Activated CD8-positive, alpha-beta memory T cell treated with anti-CD3 and anti-CD28 coated beads, Interleukin-2, amount 50 U/mL, for 48 hours (primary cell): ENCODE measurements at regions not wholly inside any gene's neighbourhood (a gene's known extent, or its start where the extent isn't known, plus 50 kb on each side); places are given as distances from the start of the nearest gene placed in this dataset.
A peak's percentile ranks its signal among the peaks of the same experiment; 100 is the strongest.
"Not testable (repeated sequence)": the region's sequence is repeated elsewhere in the genome, so short reads cannot be mapped to it uniquely, and the experiment has no call there.

Experiments used
- DNase-seq: peaks from one replicate; pipeline ENCODE4 v3.0.0-alpha.2; 2020

GRCh38 chr14:61602003-61602732 lies 93.1 kb upstream of the HIF1A start:
- DNase-seq: no peak

- no peak for DNase-seq
Measured at GRCh38 chr14:61602733-61603077, 92.6 kb upstream of the HIF1A start.

- DNase-seq: no peak
Measured at GRCh38 chr14:61603736-61604135, 91.6 kb upstream of the HIF1A start.

DNA sequence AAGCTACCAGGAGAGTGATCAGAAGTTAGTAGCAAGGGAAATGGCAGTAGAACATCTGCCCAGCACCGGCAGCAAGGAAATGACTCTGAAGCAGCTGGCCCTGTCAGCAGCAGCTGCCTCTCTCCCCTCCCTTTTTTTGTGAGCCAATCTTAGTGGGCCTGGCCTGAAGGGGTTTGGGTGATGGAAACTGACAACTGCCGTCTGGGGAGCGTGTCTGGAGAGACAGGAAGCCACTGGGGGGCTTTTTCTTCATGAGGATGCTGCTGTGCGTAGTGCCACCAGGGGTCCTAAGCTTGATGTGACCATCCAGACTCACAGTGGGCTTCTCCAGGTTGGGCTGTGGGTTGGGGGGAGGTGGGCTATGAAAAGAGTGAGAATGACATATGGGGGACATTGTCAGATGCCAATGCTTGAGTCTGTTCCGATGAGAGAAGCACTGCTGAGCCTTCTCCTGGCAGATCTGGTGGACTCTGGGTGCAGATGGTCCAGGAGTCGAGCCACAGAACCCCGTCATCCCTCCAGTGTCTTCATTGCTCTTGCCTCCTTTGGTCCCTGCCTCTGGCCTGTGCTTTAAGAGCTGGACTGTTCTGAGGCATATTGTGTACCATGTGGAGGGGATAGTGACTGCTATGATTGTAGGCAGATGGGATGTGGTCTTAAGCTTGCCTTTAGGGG lies 87.6 kb upstream of the HIF1A start:
- DNase-seq: no peak

GRCh38 chr14:61608245-61609165 lies 86.8 kb upstream of the HIF1A start:
- no peak for DNase-seq

GRCh38 chr14:61609191-61609843 lies 86.0 kb upstream of the HIF1A start:
- no peak for DNase-seq

DNA sequence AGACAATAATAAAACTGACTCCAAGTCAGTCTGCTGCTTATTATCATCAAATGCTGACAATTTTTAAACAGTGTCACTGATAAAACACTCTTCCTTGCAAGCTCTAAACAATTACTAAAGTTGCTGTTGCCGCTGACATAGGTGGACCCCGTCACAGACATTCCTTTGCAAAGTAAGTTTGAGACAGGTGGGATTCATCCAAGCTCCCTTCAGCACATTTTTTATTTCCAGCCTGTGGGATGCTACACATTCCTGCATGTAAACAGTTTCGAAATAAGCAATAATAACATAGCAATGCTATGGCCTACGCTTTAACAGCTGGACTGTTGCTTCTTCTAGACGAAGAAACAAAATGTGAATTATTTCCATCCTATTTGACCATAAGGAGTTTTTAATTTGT lies 85.4 kb upstream of the HIF1A start:
- DNase-seq: no peak

DNA sequence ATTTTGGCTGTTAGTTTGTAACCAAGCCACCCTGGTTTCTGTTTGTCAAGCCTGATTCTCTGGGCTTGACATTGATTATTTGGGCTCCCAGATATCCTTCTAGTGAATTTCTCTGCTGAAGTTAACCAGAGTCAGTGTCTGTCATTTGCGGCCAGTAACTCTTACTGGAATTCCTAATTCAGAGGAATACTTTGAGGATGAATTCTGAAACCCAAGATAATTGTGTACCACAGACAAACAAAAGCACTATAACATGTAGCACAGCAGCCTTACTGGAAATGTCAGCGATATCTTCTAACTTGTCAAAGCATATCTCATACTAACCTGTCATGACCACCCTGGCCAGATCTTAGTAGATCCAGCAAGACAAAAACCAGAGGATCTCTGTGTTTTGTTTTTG lies 84.4 kb upstream of the HIF1A start:
- DNase-seq: no peak

DNA sequence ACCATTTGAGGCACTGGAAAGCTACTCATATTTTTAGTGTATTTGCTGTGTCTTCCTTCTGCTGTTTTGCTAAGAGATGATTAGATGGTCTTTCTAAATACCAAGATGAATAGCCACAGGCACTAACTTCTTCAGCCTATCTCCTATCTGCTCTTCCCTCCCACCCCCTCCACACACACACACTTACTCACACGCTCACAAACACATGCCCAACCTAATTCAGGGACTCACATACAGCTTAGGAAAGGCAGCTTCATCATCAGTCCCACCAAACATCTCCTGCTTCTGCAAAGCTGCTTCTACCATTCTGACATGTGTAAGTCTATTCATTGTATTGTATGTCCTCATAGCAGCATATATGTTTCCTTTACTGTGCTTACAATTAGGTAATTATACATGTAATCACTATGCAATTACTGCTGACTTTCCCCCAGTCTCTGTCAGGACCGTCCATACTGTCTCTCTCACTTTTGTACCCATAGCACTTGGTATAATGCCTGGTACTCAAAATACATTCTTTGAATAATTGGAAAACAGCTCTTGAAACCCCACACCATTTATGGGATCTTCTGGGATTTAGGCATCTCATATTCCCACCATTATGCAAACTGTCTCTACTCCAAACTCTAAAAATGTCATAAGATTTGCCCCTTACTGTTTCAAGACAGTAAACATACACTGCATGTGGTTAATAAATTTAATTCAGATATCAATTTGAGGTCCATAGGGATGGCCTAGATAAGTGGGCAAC lies 83.3 kb upstream of the HIF1A start:
- no peak for DNase-seq

- DNase-seq: not testable (repeated sequence)
Measured at GRCh38 chr14:61613006-61613405, 82.3 kb upstream of the HIF1A start.

DNA sequence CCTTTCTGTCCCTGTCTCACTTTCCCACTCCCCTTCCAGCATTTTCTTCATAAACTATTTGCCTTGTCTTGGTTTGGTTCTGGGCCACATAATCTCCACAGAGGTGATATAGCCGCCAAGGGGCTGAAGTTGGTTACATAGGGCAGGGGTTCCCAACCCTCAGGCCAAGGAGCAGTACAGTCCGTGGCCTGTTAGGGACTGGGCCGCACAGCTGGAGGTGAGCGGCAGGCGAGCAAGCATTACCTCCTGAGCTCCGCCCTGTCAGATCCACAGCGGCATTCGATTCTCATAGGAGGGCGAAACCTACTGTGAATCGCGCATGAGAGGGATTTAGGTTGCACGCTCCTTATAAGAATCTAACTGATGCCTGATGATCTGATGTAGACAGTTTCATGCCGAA lies 80.6 kb upstream of the HIF1A start:
- DNase-seq: no peak

- no peak for DNase-seq
Measured at GRCh38 chr14:61615743-61616523, 79.4 kb upstream of the HIF1A start.

DNA sequence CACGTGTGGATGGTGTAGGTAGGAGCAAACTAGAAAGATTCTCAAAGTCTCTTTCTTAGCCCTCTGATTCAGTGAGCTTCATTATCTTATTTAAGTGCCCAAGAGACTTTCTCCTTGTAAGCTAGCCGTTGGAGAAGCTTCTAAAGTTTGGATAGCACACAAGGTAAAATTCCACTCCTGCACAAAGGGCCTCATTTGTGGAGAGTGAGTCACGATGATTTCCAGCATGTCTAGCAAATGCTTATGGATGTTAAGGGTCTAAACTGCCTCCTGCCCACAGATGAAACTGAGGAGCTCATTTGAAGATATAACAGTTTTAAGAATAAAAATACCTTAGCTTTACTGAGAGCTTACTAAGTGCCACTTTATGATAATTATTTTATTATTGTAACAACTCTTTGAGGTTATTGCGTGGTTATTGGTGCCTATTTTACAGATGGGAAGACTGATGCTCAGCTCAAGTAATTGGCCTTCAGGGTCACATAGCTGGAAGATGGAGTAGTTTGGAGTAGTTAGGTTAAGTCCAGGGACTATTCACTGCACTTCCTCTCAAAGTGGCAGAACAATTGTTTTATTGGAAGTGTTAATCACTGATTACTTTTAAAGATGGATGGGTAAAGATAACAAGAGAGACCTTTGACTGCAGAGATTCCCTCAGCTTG lies 78.7 kb upstream of the HIF1A start:
- DNase-seq: no peak

DNA sequence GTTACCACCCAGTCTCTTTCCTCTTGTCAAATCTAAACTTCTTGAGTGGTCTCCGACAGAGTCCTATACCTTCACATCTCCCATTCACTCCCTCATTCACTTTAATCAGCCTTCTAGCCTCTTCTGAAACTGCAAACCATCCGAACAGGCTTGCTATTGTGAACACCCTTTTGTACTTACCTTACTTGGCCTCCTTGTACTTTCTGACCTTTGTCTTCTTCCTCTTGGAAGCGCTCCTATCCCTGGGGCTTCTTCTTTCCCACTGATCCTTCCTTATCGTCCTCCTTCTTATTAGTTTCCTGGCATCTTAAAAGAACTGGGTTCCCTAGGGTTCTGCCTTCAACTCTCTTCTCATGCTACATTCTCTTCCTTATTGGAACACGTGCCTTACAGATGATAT lies 76.9 kb upstream of the HIF1A start:
- no peak for DNase-seq

DNA sequence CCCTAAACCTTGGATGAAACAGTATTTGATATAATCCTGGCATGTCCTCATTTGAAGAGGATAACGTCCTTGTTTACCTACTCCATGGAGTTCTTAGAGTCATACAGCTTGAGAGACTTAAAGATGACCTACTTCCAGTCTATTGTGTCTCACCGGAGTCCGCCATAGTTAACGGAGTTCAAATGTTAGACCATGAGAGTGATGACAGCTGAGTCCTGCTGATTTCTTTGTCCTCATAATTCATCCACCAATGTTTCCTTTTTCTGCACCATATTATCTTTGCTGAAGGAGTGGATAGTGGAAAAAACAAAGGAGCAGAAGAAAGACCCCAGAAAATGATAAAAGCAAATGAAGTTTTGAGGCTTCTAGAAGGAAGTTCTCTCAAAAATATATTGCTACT lies 75.8 kb upstream of the HIF1A start:
- no peak for DNase-seq

DNA sequence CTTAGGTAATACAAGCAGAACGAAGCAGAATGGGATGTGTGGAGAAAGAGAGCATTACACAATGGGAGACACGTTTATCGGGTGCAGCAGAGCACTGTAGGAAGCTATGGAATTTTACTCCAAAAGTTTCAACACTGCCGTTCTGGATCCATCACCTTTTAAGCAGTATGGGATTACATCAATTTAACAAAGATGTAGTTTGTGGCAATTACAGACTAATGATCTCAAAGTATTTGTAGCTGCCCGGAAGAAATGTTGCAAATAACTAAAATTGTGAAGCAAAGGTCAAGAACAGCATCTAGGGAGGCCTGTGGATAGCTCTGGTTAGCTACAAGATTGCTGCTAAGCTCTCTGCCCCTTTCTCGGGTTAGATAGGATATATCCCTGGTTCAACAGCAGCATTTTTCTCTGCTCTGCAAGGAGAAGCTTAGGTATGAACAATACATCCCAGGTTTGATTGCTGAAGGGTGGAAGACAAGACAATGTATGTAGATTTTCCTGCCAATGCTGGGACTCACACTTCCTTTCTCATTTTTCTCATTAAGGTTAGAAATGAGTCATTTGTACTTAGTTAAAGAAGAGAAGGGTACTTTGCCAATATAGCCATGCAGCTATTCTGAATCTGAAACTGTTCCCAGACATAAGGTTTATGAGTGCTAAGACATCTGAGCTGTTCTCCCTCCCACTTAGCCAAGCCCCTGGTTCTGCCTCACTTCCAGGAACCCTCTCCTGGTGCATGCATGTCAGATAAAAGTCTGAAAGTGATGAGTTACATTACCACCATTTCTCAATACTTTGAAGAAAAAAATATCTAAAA lies 75.0 kb upstream of the HIF1A start:
- no peak for DNase-seq

- DNase-seq: peak; percentile 71
Measured at GRCh38 chr14:61621444-61621843, 73.9 kb upstream of the HIF1A start.

GRCh38 chr14:61622051-61622450 lies 73.3 kb upstream of the HIF1A start:
- no peak for DNase-seq

DNA sequence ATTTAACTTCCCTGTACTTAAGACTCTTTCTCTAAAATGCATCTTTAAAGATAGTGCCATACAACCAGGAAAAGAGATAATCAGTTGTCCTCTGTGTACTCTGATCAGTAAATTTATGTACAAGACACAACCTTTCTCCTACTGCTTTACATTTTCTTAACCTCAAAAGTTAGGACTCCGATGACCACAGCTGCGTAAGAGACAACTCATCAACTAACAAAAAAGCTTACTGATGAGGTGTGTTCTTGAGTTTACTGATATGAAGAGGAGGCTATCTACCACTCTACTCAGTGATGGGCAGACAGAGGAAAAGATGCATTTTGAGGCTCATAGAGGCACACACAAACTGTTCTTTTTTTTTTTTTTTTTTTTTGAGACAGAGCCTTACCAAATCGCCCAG lies 71.4 kb upstream of the HIF1A start:
- no peak for DNase-seq

- no peak for DNase-seq
Measured at GRCh38 chr14:61625165-61625564, 70.1 kb upstream of the HIF1A start.
